ENCODE measurements at regions not wholly inside any gene's neighbourhood (a gene's known extent, or its start where the extent isn't known, plus 50 kb on each side); places are given as distances from the start of the nearest gene placed in this dataset.

- H3K27me3 ChIP-seq (replicated peaks; ENCODE audit: control insufficient read depth, insufficient read depth, low read length) = no peaks in the 10 kb centered on the region
- H3K4me3 ChIP-seq (replicated peaks; ENCODE audit: low read depth, low read length) = no peak overlapping the region
- H3K36me3 ChIP-seq (ENCODE audit: control insufficient read depth, insufficient read depth, low read length) = no peaks in the 10 kb centered on the region
- TF ChIP-seq CTCF (IDR thresholded peaks at IDR 0.05; ENCODE audit: insufficient read depth, low read length, poor library complexity, severe bottlenecking) = no peak
- no peak for DNase-seq (ENCODE audit: extremely low read depth, insufficient read length)
Observed at GRCh38 chr13:44260336-44260735, 113.3 kb upstream of the SERP2 start.

GRCh38 chr13:44263751-44264620 is 109.6 kb upstream of the SERP2 start:
- no peak for DNase-seq (ENCODE audit: extremely low read depth, insufficient read length)
- no peak for TF ChIP-seq CTCF (IDR thresholded peaks at IDR 0.05; ENCODE audit: insufficient read depth, low read length, poor library complexity, severe bottlenecking)
- no peaks in the 10 kb centered on the region for H3K36me3 ChIP-seq (ENCODE audit: control insufficient read depth, insufficient read depth, low read length)
- H3K27me3 ChIP-seq (replicated peaks; ENCODE audit: control insufficient read depth, insufficient read depth, low read length) = no peaks in the 10 kb centered on the region
- no peak overlapping the region for H3K4me3 ChIP-seq (replicated peaks; ENCODE audit: low read depth, low read length)

GRCh38 chr13:44266305-44266704 is 107.3 kb upstream of the SERP2 start:
- TF ChIP-seq CTCF (IDR thresholded peaks at IDR 0.05; ENCODE audit: insufficient read depth, low read length, poor library complexity, severe bottlenecking) = no peak
- H3K27me3 ChIP-seq (replicated peaks; ENCODE audit: control insufficient read depth, insufficient read depth, low read length) = no peaks in the 10 kb centered on the region
- no peak for DNase-seq (ENCODE audit: extremely low read depth, insufficient read length)
- no peaks in the 10 kb centered on the region for H3K36me3 ChIP-seq (ENCODE audit: control insufficient read depth, insufficient read depth, low read length)
- no peak overlapping the region for H3K4me3 ChIP-seq (replicated peaks; ENCODE audit: low read depth, low read length)

- TF ChIP-seq CTCF (IDR thresholded peaks at IDR 0.05; ENCODE audit: insufficient read depth, low read length, poor library complexity, severe bottlenecking) = no peak
Observed at GRCh38 chr13:44266772-44267171, 106.9 kb upstream of the SERP2 start.

GRCh38 chr13:44267203-44267602 is 106.4 kb upstream of the SERP2 start:
- no peak for TF ChIP-seq CTCF (IDR thresholded peaks at IDR 0.05; ENCODE audit: insufficient read depth, low read length, poor library complexity, severe bottlenecking)
- Histone ChIP-seq H3K36me3 (ENCODE audit: control insufficient read depth, insufficient read depth, low read length) (no peaks in the 10 kb centered on the region), H3K4me3 (replicated peaks; ENCODE audit: low read depth, low read length) (no peak overlapping the region), H3K27me3 (replicated peaks; ENCODE audit: control insufficient read depth, insufficient read depth, low read length) (no peaks in the 10 kb centered on the region)
- no peak for DNase-seq (ENCODE audit: extremely low read depth, insufficient read length)

More at GRCh38 chr13:44266772-44267171, 106.9 kb upstream of the SERP2 start:
- Histone ChIP-seq H3K4me3 (replicated peaks; ENCODE audit: low read depth, low read length) (no peak overlapping the region), H3K27me3 (replicated peaks; ENCODE audit: control insufficient read depth, insufficient read depth, low read length) (no peaks in the 10 kb centered on the region), H3K36me3 (ENCODE audit: control insufficient read depth, insufficient read depth, low read length) (no peaks in the 10 kb centered on the region)
- DNase-seq (ENCODE audit: extremely low read depth, insufficient read length) = no peak

Measured in GM06990 (cell line).